ENCODE measurements at regions not wholly inside any gene's neighbourhood (a gene's known extent, or its start where the extent isn't known, plus 50 kb on each side); places are given as distances from the start of the nearest gene placed in this dataset.

GRCh38 chr9:18269561-18269960, 204.4 kb upstream of the ADAMTSL1 start:
- TF ChIP-seq POLR2A (IDR thresholded peaks at IDR 0.05; ENCODE audit: low read depth, low read length) (no peak), POLR2AphosphoS5 (IDR thresholded peaks at IDR 0.05; ENCODE audit: insufficient read depth, low read depth, low read length) (no peak), CTCF (IDR thresholded peaks at IDR 0.05; ENCODE audit: extremely low read depth in 1 of 2, insufficient read depth in 1 of 2, low read depth in 1 of 2, low read length in 2 of 2) (no peak)
